Activated T-cell treated with anti-CD3 and anti-CD28 coated beads for 48 hours (primary cell): ENCODE measurements at regions not wholly inside any gene's neighbourhood (a gene's known extent, or its start where the extent isn't known, plus 50 kb on each side); places are given as distances from the start of the nearest gene placed in this dataset.

Experiments used
- DNase-seq: peaks from one replicate; pipeline ENCODE4 v3.0.0-alpha.2; 2020; ENCODE audit warnings: low read depth

DNA sequence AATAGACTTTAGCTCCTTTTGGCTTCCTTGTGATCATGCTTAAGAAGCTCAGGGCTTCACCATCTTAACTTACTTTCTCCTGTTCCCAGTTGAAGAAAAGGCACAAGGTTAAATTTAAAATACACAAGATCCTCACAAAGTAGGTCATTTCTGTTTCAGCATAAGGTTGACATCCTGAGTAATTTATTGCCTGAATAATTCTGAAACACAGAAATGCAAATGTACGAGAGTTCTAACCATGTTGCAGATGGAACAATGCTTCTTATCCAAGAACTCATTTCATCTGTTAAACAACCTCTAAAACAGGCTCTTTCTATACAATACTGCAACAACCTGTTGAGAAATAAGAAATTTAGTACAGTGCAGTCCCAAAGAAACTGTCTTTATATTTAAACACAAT lies 395.2 kb downstream of the BCL11A start:
- DNase-seq: no peak

DNA sequence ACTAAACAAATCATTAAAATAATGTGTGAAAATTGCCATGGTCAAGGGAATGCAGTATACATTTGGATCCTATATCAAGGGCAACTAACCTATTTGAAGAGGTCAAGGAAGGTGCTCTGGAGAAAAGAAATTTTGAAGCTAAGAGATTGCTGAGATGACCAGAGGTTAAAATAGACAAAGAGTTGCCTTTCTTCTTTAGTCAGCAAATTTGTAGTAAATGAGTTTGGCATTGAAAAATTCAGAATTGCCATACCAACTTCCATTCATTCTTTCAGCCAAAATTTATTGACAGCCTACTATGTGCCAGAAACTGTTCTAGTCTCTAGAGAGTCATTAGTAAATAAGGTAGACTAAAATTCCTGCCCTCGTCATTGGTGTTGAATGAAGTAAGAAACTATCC lies 396.2 kb downstream of the BCL11A start:
- DNase-seq: no peak

GRCh38 chr2:60154142-60154541 lies 399.3 kb downstream of the BCL11A start:
- DNase-seq: no peak

DNA sequence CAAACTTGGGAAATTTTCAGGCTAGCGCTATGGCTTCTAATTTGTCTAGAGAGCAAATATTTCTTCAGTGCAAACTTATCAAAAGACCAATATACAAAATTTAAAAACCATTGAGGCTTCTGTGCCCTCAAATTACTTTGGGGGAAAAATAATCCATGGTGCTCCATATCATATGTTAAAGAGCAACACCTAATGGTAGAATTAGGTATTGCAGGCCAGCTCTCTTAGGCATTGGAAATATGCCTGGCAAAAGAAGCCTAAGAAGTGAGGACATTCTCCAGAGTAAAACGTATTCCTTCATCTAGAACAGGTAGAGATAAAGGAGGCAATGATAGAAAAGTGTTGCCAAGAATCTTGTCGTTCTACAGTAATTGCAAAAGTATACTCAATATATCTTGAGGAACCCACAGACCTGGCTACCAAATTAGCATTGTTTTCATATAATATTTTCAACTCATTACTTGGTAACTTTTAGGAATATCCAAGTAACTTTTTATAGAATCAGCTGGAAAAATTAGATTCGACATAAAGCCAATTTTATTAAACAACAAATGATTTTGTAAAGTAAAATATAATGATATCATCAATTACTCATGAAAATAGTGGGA lies 401.1 kb downstream of the BCL11A start:
- DNase-seq: no peak

- no peak for DNase-seq
Measured at GRCh38 chr2:60149176-60149575, 404.3 kb downstream of the BCL11A start.

DNA sequence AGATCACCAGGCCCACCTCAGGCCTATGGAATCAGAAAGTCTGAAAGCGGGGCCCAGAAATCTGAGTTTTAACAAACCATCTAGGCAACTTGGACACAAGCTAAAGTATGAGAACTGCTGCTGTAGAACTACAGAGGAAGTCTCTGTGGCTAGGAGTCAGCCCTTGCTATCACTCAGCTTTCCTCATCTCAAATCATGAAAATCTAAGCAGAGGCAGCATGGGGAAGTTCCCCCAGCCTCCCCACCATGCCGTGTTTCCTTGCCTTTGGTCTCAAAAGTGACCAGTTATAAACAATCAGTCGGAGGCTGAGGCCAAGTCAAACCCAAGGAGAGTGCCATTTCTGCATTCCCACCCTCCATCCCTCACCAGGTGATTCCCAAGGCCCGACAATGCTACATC lies 404.7 kb downstream of the BCL11A start:
- no peak for DNase-seq

GRCh38 chr2:60140185-60140584 lies 413.3 kb downstream of the BCL11A start:
- DNase-seq: no peak

DNA sequence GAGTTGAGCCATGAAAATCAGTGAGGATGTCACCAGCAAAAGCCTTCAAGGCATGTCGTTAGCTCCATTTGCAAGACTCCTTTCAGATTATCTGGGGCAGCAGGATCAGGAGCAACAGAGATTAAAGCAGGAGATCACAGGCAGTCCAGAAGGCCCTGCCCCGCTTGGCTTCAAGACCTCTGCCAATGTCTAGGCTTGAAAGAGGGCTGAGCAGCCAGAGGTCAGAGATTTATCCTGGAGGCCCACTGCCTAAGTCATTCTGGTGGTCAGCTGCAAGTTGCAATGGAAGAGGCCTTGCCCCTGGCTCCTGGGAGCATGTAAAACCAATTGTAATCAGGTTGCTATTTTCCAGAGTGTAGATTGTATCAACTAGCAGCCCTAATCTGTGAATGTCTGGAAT lies 416.5 kb downstream of the BCL11A start:
- no peak for DNase-seq

DNA sequence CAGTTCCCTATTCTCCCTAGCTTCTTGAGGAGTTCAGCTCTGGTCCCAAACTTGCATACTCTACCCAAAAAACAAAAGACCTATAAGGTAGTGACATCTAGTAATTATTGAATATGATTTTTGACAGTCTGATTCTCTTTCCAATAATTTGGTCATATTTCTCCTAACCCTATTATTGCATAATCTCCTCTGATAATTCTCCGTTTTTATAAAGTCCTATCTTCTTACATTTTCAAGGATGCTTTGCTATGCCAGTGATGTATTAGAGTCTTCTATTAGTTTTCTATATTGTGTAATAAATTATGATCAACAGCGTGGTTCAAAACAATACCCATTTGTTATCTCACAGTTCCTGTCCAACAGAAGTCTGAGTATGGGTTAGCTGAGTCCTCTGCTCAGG lies 426.3 kb downstream of the BCL11A start:
- DNase-seq: no peak

DNA sequence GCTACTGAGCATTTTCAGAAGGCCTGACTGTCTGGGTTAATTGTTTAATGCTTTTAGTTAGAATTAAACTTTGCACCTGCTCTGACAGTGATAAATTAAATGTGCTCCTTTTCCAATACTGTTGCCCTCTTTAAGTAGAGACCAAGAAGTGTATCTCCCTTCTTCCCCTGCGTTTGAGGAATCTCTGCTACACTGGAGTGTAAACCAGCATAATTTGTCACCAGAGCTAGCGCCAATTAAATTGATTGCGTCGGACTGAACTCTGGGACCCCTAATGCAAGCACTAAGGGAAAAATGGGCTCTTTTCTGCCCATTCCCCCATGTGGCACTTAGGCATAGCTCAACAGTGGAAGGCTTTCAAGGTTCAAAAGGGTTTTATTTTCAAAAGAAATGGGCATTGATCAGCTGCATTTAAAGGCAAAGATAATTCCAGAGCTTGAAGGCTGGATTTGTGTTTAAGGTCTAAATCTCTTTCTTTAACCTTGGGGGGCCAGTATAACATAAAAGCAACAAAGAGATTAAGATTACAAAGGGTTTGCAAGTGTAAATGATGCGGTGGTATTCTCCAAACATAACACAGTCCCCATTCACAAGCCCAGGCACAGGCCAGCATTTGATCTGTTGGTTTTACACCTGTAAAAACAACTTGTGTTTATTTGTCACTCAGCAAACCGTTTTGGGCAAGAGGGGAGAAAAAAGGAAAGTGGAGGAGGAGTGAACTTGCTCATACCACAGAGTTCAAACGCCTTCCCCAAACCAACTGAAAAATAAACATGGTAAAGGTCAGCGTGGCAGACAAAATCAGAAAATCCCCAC lies 427.6 kb downstream of the BCL11A start:
- DNase-seq: no peak

- DNase-seq: no peak
Measured at GRCh38 chr2:60119778-60120177, 433.7 kb downstream of the BCL11A start.

DNA sequence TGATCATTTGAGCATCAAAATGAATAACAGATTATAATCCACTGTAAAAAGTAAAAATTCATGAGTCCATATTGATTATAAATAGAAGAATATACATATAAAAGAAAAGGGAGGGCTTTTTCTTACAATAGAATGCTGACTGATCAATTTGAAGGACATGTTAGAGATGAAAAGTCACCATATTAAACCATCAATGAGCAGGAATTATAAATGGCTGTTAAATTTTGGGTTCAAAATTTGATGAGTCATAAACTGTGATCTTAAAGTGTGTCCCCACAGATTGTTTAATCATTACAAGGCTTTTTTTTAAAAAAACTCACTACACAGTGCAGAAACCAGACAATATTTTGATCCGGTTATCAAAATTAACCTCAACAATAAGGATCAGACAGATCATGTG lies 434.5 kb downstream of the BCL11A start:
- DNase-seq: no peak

GRCh38 chr2:60118061-60118460 lies 435.4 kb downstream of the BCL11A start:
- DNase-seq: no peak

- DNase-seq: no peak
Measured at GRCh38 chr2:60116161-60116875, 437.1 kb downstream of the BCL11A start.

GRCh38 chr2:60109744-60110143 lies 443.7 kb downstream of the BCL11A start:
- DNase-seq: no peak

DNA sequence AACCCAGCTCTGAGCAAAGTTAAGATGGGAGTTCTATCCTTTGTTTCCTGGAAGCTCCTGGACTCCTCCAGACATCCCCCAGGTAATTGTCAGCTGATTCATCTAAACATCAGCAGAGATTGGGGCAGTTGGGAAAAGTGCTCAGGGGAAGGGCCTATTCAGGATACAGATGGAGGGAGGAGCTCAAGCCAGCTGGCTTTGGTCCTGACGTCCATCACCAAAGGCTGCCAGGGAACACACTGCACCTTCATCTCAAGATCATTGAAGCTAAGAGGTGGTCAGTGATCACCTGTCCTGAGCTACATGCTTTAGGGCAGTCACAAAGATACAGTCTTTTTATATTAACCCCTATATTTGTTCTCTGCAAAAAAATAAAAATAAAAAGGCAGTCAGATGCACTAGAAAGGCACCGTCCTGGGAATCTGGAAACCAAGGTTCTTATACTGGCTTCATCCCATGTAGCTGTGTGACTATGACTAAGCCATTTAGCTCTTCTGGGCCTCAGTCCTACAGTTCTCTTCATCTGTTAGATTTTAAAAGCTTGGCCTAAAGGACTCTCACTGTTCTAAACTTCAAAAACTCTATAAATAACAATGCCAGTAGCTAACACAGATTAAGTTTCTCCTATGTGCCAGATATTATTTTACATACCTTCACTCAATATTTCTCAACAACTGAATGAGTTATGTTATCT lies 446.5 kb downstream of the BCL11A start:
- DNase-seq: no peak

- no peak for DNase-seq
Measured at GRCh38 chr2:60105906-60106305, 447.5 kb downstream of the BCL11A start.

GRCh38 chr2:60104514-60105505 lies 448.6 kb downstream of the BCL11A start:
- DNase-seq: no peak

DNA sequence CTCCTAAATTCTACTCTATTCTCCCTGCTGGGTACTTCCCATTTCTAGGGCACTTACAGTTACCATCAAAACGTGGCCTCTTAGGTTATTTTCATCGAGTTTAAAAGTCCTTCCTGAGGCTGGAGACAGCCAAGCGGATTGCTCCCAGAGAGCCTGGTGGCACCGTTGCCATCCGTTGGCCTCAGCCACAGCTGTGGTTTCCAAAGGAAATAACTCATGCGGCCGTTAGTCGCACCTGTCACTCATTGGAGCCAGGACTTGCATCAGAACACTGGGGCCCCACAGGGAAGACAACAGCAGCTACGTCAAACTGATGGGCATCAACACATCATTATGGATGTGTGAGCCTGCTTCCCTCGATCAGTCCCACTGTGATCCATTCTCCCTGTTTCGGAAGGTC lies 453.4 kb downstream of the BCL11A start:
- DNase-seq: no peak

GRCh38 chr2:60098996-60099395 lies 454.5 kb downstream of the BCL11A start:
- DNase-seq: no peak

GRCh38 chr2:60097298-60097697 lies 456.2 kb downstream of the BCL11A start:
- no peak for DNase-seq
